HepG2 (cell line): ENCODE measurements at regions not wholly inside any gene's neighbourhood (a gene's known extent, or its start where the extent isn't known, plus 50 kb on each side); places are given as distances from the start of the nearest gene placed in this dataset.

Source experiments
- ATAC-seq: fragments of 200-7000 bp; cut with Tn5 transposase; 3 replicates; pipeline ENCODE4 v1.9.1; 2020; ENCODE audit warnings: mild to moderate bottlenecking, moderate library complexity
- BruUV-seq: library from RNA; stranded (reverse); fragments of 400-500 nt; replicated peaks from 2 replicates; lab custom pipeline; 2021; lab: Mats Ljungman, UMichigan
- CTCF ChIA-PET: fragments of 300-600 bp; formaldehyde crosslinking; extraction: SDS; loops from one replicate; lab custom pipeline; 2021; ENCODE audit warnings: low total read pairs, inconsistent platforms, low intra/inter-chr PET ratio; lab: Yijun Ruan, JAX
- POLR2A ChIA-PET: fragments of 350-600 bp; sonication (Branson Sonifier 250); formaldehyde crosslinking; loops from one replicate; lab custom pipeline; 2020; ENCODE audit warnings: antibody characterized with exemption, inconsistent platforms; lab: Yijun Ruan, JAX
- DNase-seq: peaks from one replicate; pipeline ENCODE4 v3.0.0-alpha.2; 2015; ENCODE audit warnings: low spot score
- FAIRE-seq: peaks from 3 replicates; lab custom pipeline; 2011; peaks lifted over from hg19 to GRCh38; lab: Jason Lieb, UNC
- H2AFZ ChIP-seq: one replicate; pipeline ENCODE4 v1.6.1; 2011; ENCODE audit warnings: low read length, inconsistent platforms
- H3K27ac ChIP-seq: fragments of 300-600 bp; 3 replicates; pipeline ENCODE4 v1.8.0; 2011; ENCODE audit warnings: mixed run types, mild to moderate bottlenecking, mixed read lengths, low read length, inconsistent platforms; ENCODE audit not compliant: insufficient read depth; ENCODE audit errors: extremely low read length
- H3K27me3 ChIP-seq, 2 experiments: fragments of 200-600 bp in 1 of 2; 2 replicates in 1 of 2; 3 replicates in 1 of 2; pipeline versions ENCODE4 v1.6.0 to v1.8.0; 2011; ENCODE audit warnings: low read length in 2 of 2, mild to moderate bottlenecking in 2 of 2, moderate library complexity in 2 of 2, inconsistent platforms in 1 of 2; ENCODE audit not compliant: insufficient read depth in 2 of 2, control insufficient read depth in 1 of 2
- H3K36me3 ChIP-seq, 2 experiments: fragments of 200-600 bp in 1 of 2; replicated peaks in 1 of 2; 2 replicates in 1 of 2; 3 replicates in 1 of 2; pipeline versions ENCODE4 v1.5.1 to v1.8.0; 2011; ENCODE audit warnings: low read length in 2 of 2, inconsistent platforms in 1 of 2; ENCODE audit not compliant: insufficient read depth in 2 of 2, control insufficient read depth in 1 of 2
- H3K4me1 ChIP-seq: 2 replicates; pipeline ENCODE4 v1.5.1; 2012; ENCODE audit warnings: low read length, inconsistent platforms; ENCODE audit not compliant: insufficient read depth
- H3K4me2 ChIP-seq: 2 replicates; pipeline ENCODE4 v1.6.0; 2011; ENCODE audit warnings: low read depth, low read length, inconsistent platforms
- H3K4me3 ChIP-seq, 3 experiments: fragments of 200-600 bp in 1 of 3; sonication (generic), shearing (Covaris generic) in 1 of 3; replicated peaks in 1 of 3; 2 replicates each; pipeline ENCODE4 v1.5.1; 2011 to 2016; ENCODE audit warnings: low read length in 3 of 3, inconsistent platforms in 2 of 3, low read depth in 2 of 3, mild to moderate bottlenecking in 2 of 3, control low read depth in 1 of 3, mixed read lengths in 1 of 3; ENCODE audit not compliant: insufficient read depth in 1 of 3
- H3K79me2 ChIP-seq: one replicate; pipeline ENCODE4 v1.6.1; 2011; ENCODE audit warnings: low read length, inconsistent platforms; ENCODE audit not compliant: insufficient read depth
- H3K9ac ChIP-seq: 2 replicates; pipeline ENCODE4 v1.6.0; 2011; ENCODE audit warnings: mild to moderate bottlenecking, low read depth, low read length, inconsistent platforms; ENCODE audit not compliant: insufficient read depth
- H3K9me3 ChIP-seq: 2 replicates; pipeline ENCODE4 v1.5.1; 2012; ENCODE audit warnings: mild to moderate bottlenecking, low read length
- H4K20me1 ChIP-seq: 2 replicates; pipeline ENCODE4 v1.6.0; 2011; ENCODE audit warnings: inconsistent platforms, mild to moderate bottlenecking, low read length, moderate library complexity; ENCODE audit not compliant: insufficient read depth
- EED ChIP-seq: sonication (generic); formaldehyde crosslinking; IDR thresholded peaks from 2 replicates; pipeline ENCODE4 v1.5.0; 2020; ENCODE audit warnings: mild to moderate bottlenecking, missing genetic modification reagents
- KLF11 ChIP-seq: IDR thresholded peaks from 2 replicates; pipeline ENCODE4 v1.6.1; 2016; ENCODE audit warnings: missing compliant biosample characterization
- ZNF230 ChIP-seq: sonication (generic); formaldehyde crosslinking; IDR thresholded peaks from 2 replicates; pipeline ENCODE4 v1.4.0; 2020; ENCODE audit warnings: mild to moderate bottlenecking, missing genetic modification reagents
- WGBS: methylation state at CpG from one replicate; pipeline ENCODE4 v1.1.6; 2017; ENCODE audit warnings: low lambda C conversion rate; 5-methylcytosine and 5-hydroxymethylcytosine counted together
- in situ Hi-C: cut with HindIII; loops from 2 replicates; pipeline ENCODE4 v1.10.0; 2017; ENCODE audit warnings: low pct_unique_long_range_greater_than_20kb; ENCODE audit not compliant: extremely low pct_ligation_motif_present
- intact Hi-C: fragments of 100-400 bp; cut with micrococcal nuclease; formaldehyde crosslinking; loops from one replicate; pipeline ENCODE4 v1.10.0; 2022; ENCODE audit not compliant: unreplicated experiment
- TF ChIP-seq, protein P1 (sequence below): sonication (generic); formaldehyde crosslinking; IDR thresholded peaks from 2 replicates; pipeline ENCODE4 v1.8.1; 2022; ENCODE audit warnings: low read depth, mild to moderate bottlenecking, missing genetic modification reagents
- TF ChIP-seq, protein P2 (sequence below): sonication (generic); formaldehyde crosslinking; IDR thresholded peaks from 2 replicates; pipeline ENCODE4; 2020; ENCODE audit warnings: missing genetic modification reagents, mild to moderate bottlenecking, borderline replicate concordance

DNA sequence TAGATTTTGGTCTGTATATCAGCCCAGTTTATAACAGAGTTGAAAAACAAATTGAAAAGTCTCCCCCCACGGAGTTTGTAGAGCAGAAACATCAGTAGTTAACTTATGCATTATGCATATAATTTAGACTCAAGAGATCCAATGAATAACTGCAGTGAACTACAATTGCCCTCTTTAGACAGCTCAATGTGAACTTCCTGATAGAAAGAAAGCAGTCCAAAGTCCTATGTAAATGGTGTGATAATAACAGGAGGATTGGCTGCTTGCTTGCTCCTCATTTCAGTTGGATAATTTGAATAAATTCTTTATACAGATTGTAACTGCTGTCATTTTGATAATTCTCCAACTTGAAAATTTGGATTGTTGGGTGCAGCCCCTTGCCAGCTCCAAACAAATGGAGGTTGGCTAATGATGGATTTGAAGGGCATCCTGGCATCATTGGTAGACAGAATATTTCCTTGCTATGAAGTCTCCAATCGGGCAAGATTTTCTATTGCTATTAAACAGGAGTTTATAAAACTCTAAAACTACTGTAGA lies 297.1 kb downstream of the ASXL3 start:
- Histone ChIP-seq H3K27ac (no peak overlapping the region), H3K36me3 (no peaks in the 10 kb centered on the region), H3K4me1 (no peaks in the 10 kb centered on the region), H3K9ac (no peak overlapping the region), H3K9me3 (peaks cover 63% of the 10 kb centered on the region), H2AFZ (no peak overlapping the region), H3K27me3 (no peaks in the 10 kb centered on the region), H3K4me2 (no peak overlapping the region), H3K4me3 (no peak overlapping the region), H4K20me1 (no peaks in the 10 kb centered on the region), H3K79me2 (no peaks in the 10 kb centered on the region)
- POLR2A ChIA-PET: no interaction called here
- ATAC-seq (no peak), FAIRE-seq (no peak), DNase-seq (no peak)
- no TSS peak for BruUV-seq
- intact Hi-C loops (no loop called here), in situ Hi-C loops (no loop called here)
- WGBS: 25% methylated on average over 2 of the region's 2 CpGs
- CTCF ChIA-PET: no interaction called here
- TF ChIP-seq ZNF230 (CRISPR knock-in tag) (no peak), KLF11 (no peak), EED (CRISPR knock-in tag) (no peak)
- TF ChIP-seq, protein P1, sequence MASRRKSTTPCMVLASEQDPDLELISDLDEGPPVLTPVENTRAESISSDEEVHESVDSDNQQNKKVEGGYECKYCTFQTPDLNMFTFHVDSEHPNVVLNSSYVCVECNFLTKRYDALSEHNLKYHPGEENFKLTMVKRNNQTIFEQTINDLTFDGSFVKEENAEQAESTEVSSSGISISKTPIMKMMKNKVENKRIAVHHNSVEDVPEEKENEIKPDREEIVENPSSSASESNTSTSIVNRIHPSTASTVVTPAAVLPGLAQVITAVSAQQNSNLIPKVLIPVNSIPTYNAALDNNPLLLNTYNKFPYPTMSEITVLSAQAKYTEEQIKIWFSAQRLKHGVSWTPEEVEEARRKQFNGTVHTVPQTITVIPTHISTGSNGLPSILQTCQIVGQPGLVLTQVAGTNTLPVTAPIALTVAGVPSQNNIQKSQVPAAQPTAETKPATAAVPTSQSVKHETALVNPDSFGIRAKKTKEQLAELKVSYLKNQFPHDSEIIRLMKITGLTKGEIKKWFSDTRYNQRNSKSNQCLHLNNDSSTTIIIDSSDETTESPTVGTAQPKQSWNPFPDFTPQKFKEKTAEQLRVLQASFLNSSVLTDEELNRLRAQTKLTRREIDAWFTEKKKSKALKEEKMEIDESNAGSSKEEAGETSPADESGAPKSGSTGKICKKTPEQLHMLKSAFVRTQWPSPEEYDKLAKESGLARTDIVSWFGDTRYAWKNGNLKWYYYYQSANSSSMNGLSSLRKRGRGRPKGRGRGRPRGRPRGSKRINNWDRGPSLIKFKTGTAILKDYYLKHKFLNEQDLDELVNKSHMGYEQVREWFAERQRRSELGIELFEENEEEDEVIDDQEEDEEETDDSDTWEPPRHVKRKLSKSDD (CRISPR knock-in tag): no peak
- TF ChIP-seq, protein P2, sequence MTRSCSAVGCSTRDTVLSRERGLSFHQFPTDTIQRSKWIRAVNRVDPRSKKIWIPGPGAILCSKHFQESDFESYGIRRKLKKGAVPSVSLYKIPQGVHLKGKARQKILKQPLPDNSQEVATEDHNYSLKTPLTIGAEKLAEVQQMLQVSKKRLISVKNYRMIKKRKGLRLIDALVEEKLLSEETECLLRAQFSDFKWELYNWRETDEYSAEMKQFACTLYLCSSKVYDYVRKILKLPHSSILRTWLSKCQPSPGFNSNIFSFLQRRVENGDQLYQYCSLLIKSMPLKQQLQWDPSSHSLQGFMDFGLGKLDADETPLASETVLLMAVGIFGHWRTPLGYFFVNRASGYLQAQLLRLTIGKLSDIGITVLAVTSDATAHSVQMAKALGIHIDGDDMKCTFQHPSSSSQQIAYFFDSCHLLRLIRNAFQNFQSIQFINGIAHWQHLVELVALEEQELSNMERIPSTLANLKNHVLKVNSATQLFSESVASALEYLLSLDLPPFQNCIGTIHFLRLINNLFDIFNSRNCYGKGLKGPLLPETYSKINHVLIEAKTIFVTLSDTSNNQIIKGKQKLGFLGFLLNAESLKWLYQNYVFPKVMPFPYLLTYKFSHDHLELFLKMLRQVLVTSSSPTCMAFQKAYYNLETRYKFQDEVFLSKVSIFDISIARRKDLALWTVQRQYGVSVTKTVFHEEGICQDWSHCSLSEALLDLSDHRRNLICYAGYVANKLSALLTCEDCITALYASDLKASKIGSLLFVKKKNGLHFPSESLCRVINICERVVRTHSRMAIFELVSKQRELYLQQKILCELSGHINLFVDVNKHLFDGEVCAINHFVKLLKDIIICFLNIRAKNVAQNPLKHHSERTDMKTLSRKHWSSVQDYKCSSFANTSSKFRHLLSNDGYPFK: no peak
